ENCODE measurements at regions not wholly inside any gene's neighbourhood (a gene's known extent, or its start where the extent isn't known, plus 50 kb on each side); places are given as distances from the start of the nearest gene placed in this dataset.
"Not testable (repeated sequence)": the region's sequence is repeated elsewhere in the genome, so short reads cannot be mapped to it uniquely, and the experiment has no call there.

- no peak for DNase-seq (ENCODE audit: low read depth)
- no peak overlapping the region for H3K4me3 ChIP-seq (ENCODE audit: low read depth, low read length)
- TF ChIP-seq CTCF (IDR thresholded peaks at IDR 0.05; ENCODE audit: insufficient read depth, low read depth, low read length): no peak
Measured at GRCh38 chr21:35475009-35475408, 425.9 kb upstream of the RUNX1 start.

- H3K4me3 ChIP-seq (ENCODE audit: low read depth, low read length): no peak overlapping the region
- TF ChIP-seq CTCF (IDR thresholded peaks at IDR 0.05; ENCODE audit: insufficient read depth, low read depth, low read length): no peak
- no peak for DNase-seq (ENCODE audit: low read depth)
Measured at GRCh38 chr21:35473496-35473895, 424.4 kb upstream of the RUNX1 start.

- peak; percentile 21 for DNase-seq (ENCODE audit: low read depth)
- no peak for TF ChIP-seq CTCF (IDR thresholded peaks at IDR 0.05; ENCODE audit: insufficient read depth, low read depth, low read length)
- H3K4me3 ChIP-seq (ENCODE audit: low read depth, low read length): no peak overlapping the region
Measured at GRCh38 chr21:35470522-35470921, 421.4 kb upstream of the RUNX1 start.

GRCh38 chr21:35469498-35469897, 420.4 kb upstream of the RUNX1 start:
- no peak overlapping the region for H3K4me3 ChIP-seq (ENCODE audit: low read depth, low read length)
- no peak for TF ChIP-seq CTCF (IDR thresholded peaks at IDR 0.05; ENCODE audit: insufficient read depth, low read depth, low read length)
- DNase-seq (ENCODE audit: low read depth): no peak

- no peak for TF ChIP-seq CTCF (IDR thresholded peaks at IDR 0.05; ENCODE audit: insufficient read depth, low read depth, low read length)
- no peak for DNase-seq (ENCODE audit: low read depth)
- H3K4me3 ChIP-seq (ENCODE audit: low read depth, low read length): no peak overlapping the region
Measured at GRCh38 chr21:35468991-35469390, 419.9 kb upstream of the RUNX1 start.

GRCh38 chr21:35467566-35467965, 418.5 kb upstream of the RUNX1 start:
- no peak overlapping the region for H3K4me3 ChIP-seq (ENCODE audit: low read depth, low read length)
- DNase-seq (ENCODE audit: low read depth): peak; percentile 55
- no peak for TF ChIP-seq CTCF (IDR thresholded peaks at IDR 0.05; ENCODE audit: insufficient read depth, low read depth, low read length)

- not testable (repeated sequence) for DNase-seq (ENCODE audit: low read depth); H3K4me3 ChIP-seq (ENCODE audit: low read depth, low read length)
Measured at GRCh38 chr21:35466681-35467080, 417.6 kb upstream of the RUNX1 start.

Data from fibroblast of villous mesenchyme (primary cell).